Endothelial cell of umbilical vein (primary cell): ENCODE measurements at regions not wholly inside any gene's neighbourhood (a gene's known extent, or its start where the extent isn't known, plus 50 kb on each side); places are given as distances from the start of the nearest gene placed in this dataset.

Experiments used
- CTCF ChIP-seq, 2 donors: IDR thresholded peaks; 1 replicate in 1 of 2; 2 replicates in 1 of 2; pipeline ENCODE4 v1.5.1; 2011; ENCODE audit warnings: low read length in 2 of 2, mild to moderate bottlenecking in 2 of 2, moderate library complexity in 2 of 2, control low read depth in 1 of 2, inconsistent platforms in 1 of 2, low read depth in 1 of 2; ENCODE audit not compliant: insufficient read depth in 1 of 2; ENCODE audit errors: extremely low read depth in 1 of 2
- MAX ChIP-seq: IDR thresholded peaks from 2 replicates; pipeline ENCODE4 v1.6.1; 2011; ENCODE audit not compliant: insufficient read depth, insufficient read length
- MYC ChIP-seq: IDR thresholded peaks from one replicate; pipeline ENCODE4 v1.6.1; 2011; ENCODE audit warnings: mild to moderate bottlenecking, low read depth, low read length

GRCh38 chr13:37181620-37182019 lies 76.2 kb upstream of the CSNK1A1L start:
- TF ChIP-seq CTCF (IDR thresholded peaks at IDR 0.05; ENCODE audit: extremely low read depth in 1 of 2, insufficient read depth in 1 of 2, low read depth in 1 of 2, low read length in 2 of 2) (no peak), MYC (no peak), MAX (no peak)
